22Rv1 (cell line): ENCODE measurements at regions not wholly inside any gene's neighbourhood (a gene's known extent, or its start where the extent isn't known, plus 50 kb on each side); places are given as distances from the start of the nearest gene placed in this dataset.

Experiments
- ZFX ChIP-seq: fragments of 450-650 bp; IDR thresholded peaks from 2 replicates; pipeline ENCODE4 v1.6.1; 2017; ENCODE audit warnings: antibody characterized with exemption, borderline replicate concordance
- TF ChIP-seq, protein P1 (sequence below): fragments of 450-650 bp; IDR thresholded peaks from 2 replicates; pipeline ENCODE4 v1.5.1; 2017; ENCODE audit warnings: mild to moderate bottlenecking

DNA sequence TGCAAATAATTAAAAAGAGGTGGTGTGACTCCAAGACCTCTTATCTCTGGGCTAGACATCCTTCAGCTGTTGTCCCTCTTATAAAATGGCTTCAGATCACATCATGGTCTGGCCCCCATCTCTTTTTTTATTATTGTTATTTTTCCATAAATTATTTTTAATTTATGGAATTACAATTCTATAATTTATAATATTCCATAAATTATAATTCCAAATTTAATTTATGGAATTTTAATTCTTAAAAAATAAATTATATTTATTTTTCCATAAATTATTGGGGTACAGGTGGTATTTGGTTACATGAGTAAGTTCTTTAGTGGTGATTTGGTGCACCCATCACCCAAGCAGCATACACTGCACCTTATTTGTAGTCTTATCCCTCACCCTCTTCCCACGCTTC is 65.9 kb upstream of the GJA5 start:
- TF ChIP-seq, protein P1, sequence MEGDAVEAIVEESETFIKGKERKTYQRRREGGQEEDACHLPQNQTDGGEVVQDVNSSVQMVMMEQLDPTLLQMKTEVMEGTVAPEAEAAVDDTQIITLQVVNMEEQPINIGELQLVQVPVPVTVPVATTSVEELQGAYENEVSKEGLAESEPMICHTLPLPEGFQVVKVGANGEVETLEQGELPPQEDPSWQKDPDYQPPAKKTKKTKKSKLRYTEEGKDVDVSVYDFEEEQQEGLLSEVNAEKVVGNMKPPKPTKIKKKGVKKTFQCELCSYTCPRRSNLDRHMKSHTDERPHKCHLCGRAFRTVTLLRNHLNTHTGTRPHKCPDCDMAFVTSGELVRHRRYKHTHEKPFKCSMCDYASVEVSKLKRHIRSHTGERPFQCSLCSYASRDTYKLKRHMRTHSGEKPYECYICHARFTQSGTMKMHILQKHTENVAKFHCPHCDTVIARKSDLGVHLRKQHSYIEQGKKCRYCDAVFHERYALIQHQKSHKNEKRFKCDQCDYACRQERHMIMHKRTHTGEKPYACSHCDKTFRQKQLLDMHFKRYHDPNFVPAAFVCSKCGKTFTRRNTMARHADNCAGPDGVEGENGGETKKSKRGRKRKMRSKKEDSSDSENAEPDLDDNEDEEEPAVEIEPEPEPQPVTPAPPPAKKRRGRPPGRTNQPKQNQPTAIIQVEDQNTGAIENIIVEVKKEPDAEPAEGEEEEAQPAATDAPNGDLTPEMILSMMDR = no peak
- no peak for TF ChIP-seq ZFX
